Mesodermal cell (in vitro differentiated cells): ENCODE measurements at regions not wholly inside any gene's neighbourhood (a gene's known extent, or its start where the extent isn't known, plus 50 kb on each side); places are given as distances from the start of the nearest gene placed in this dataset.

Experiments used
- H3K27ac ChIP-seq: 2 replicates; pipeline ENCODE4 v1.7.0; 2013; ENCODE audit warnings: mild to moderate bottlenecking, low read depth, low read length, moderate library complexity; ENCODE audit not compliant: severe bottlenecking
- H3K36me3 ChIP-seq: 2 replicates; pipeline ENCODE4 v1.7.1; 2013; ENCODE audit warnings: mild to moderate bottlenecking, low read length, moderate library complexity; ENCODE audit not compliant: control insufficient read depth, insufficient read depth
- H3K4me1 ChIP-seq: one replicate; pipeline ENCODE4 v1.7.1; 2013; ENCODE audit warnings: mild to moderate bottlenecking, low read length; ENCODE audit not compliant: insufficient read depth, control insufficient read depth, poor library complexity, severe bottlenecking
- H3K4me3 ChIP-seq: 2 replicates; pipeline ENCODE4 v1.7.0; 2013; ENCODE audit warnings: low read length, control low read depth, mild to moderate bottlenecking; ENCODE audit not compliant: insufficient read depth, poor library complexity, severe bottlenecking; ENCODE audit errors: extremely low read depth
- H3K9me3 ChIP-seq: 2 replicates; pipeline ENCODE4 v1.7.1; 2013; ENCODE audit warnings: mild to moderate bottlenecking, low read length, moderate library complexity; ENCODE audit not compliant: control insufficient read depth
- WGBS, 2 experiments: methylation state at CpG; one replicate each; pipeline ENCODE4 v1.1.5; 2013; ENCODE audit warnings: missing lambda C conversion rate in 2 of 2; ENCODE audit not compliant: insufficient coverage in 2 of 2; 5-methylcytosine and 5-hydroxymethylcytosine counted together

GRCh38 chr13:78306519-78307206 is 296.7 kb downstream of the POU4F1 start:
- no peaks in the 10 kb centered on the region for H3K36me3 ChIP-seq
- no peak overlapping the region for H3K4me3 ChIP-seq
- H3K4me1 ChIP-seq = no peaks in the 10 kb centered on the region
- no peaks in the 10 kb centered on the region for H3K9me3 ChIP-seq
- H3K27ac ChIP-seq = no peak overlapping the region
- 73 to 100% methylated on average over 1 to 3 of the region's 3 CpGs for WGBS, 2 experiments

GRCh38 chr13:78305171-78305570 is 298.2 kb downstream of the POU4F1 start:
- 75 to 100% methylated on average over 2 of the region's 3 CpGs for WGBS, 2 experiments
- Histone ChIP-seq H3K4me1 (no peaks in the 10 kb centered on the region), H3K27ac (no peak overlapping the region), H3K36me3 (no peaks in the 10 kb centered on the region), H3K4me3 (no peak overlapping the region), H3K9me3 (no peaks in the 10 kb centered on the region)

GRCh38 chr13:78299832-78300623 is 303.3 kb downstream of the POU4F1 start:
- Histone ChIP-seq H3K36me3 (no peaks in the 10 kb centered on the region), H3K4me3 (no peak overlapping the region), H3K9me3 (no peaks in the 10 kb centered on the region), H3K27ac (no peak overlapping the region), H3K4me1 (no peaks in the 10 kb centered on the region)

- H3K36me3 ChIP-seq = no peaks in the 10 kb centered on the region
- H3K27ac ChIP-seq = no peak overlapping the region
- H3K4me3 ChIP-seq = no peak overlapping the region
- H3K9me3 ChIP-seq = no peaks in the 10 kb centered on the region
- no CpG with 5 or more reads among the region's 1 CpG for WGBS, 2 experiments
- no peaks in the 10 kb centered on the region for H3K4me1 ChIP-seq
Observed at GRCh38 chr13:78298657-78299056, 304.7 kb downstream of the POU4F1 start.

- no peaks in the 10 kb centered on the region for H3K9me3 ChIP-seq
- WGBS, 2 experiments = 57% methylated on average over 1 of the region's 1 CpG; no CpG with 5 or more reads in 1 of the 2 experiments
- no peak overlapping the region for H3K4me3 ChIP-seq
- no peak overlapping the region for H3K27ac ChIP-seq
- no peaks in the 10 kb centered on the region for H3K4me1 ChIP-seq
- no peaks in the 10 kb centered on the region for H3K36me3 ChIP-seq
Observed at GRCh38 chr13:78286748-78287147, 316.6 kb downstream of the POU4F1 start.

- Histone ChIP-seq H3K4me3 (no peak overlapping the region), H3K27ac (no peak overlapping the region), H3K4me1 (no peaks in the 10 kb centered on the region), H3K9me3 (no peaks in the 10 kb centered on the region), H3K36me3 (no peaks in the 10 kb centered on the region)
- WGBS, 2 experiments = 85 to 96% methylated on average over 4 of the region's 4 CpGs
Observed at GRCh38 chr13:78265098-78265497, 338.3 kb downstream of the POU4F1 start.

- Histone ChIP-seq H3K9me3 (no peaks in the 10 kb centered on the region), H3K4me3 (no peak overlapping the region), H3K27ac (no peak overlapping the region), H3K36me3 (no peaks in the 10 kb centered on the region), H3K4me1 (no peaks in the 10 kb centered on the region)
- 69 to 87% methylated on average over 2 to 3 of the region's 3 CpGs for WGBS, 2 experiments
Observed at GRCh38 chr13:78258304-78258703, 339.7 kb upstream of the EDNRB start.

GRCh38 chr13:78256484-78256883 is 337.9 kb upstream of the EDNRB start:
- H3K36me3 ChIP-seq = no peaks in the 10 kb centered on the region
- 75 to 83% methylated on average over 1 of the region's 1 CpG for WGBS, 2 experiments
- no peak overlapping the region for H3K4me3 ChIP-seq
- H3K4me1 ChIP-seq = no peaks in the 10 kb centered on the region
- H3K9me3 ChIP-seq = no peaks in the 10 kb centered on the region
- no peak overlapping the region for H3K27ac ChIP-seq

- Histone ChIP-seq H3K4me1 (no peaks in the 10 kb centered on the region), H3K4me3 (no peak overlapping the region)
- WGBS, 2 experiments = 100% methylated on average over 2 of the region's 3 CpGs; no CpG with 5 or more reads in 1 of the 2 experiments
Observed at GRCh38 chr13:78254113-78254512, 335.5 kb upstream of the EDNRB start.

GRCh38 chr13:78247362-78247761 is 328.7 kb upstream of the EDNRB start:
- Histone ChIP-seq H3K4me1 (no peaks in the 10 kb centered on the region), H3K27ac (no peak overlapping the region), H3K4me3 (no peak overlapping the region), H3K9me3 (no peaks in the 10 kb centered on the region), H3K36me3 (no peaks in the 10 kb centered on the region)

More at GRCh38 chr13:78254113-78254512, 335.5 kb upstream of the EDNRB start:
- no peaks in the 10 kb centered on the region for H3K36me3 ChIP-seq
- no peak overlapping the region for H3K27ac ChIP-seq
- no peaks in the 10 kb centered on the region for H3K9me3 ChIP-seq
